ENCODE measurements at regions not wholly inside any gene's neighbourhood (a gene's known extent, or its start where the extent isn't known, plus 50 kb on each side); places are given as distances from the start of the nearest gene placed in this dataset.
"Not testable (repeated sequence)": the region's sequence is repeated elsewhere in the genome, so short reads cannot be mapped to it uniquely, and the experiment has no call there.

GRCh38 chr18:64369830-64370440 lies 221.0 kb upstream of the LINC00305 start:
- H3K27me3 Mint-ChIP-seq; H3K4me1 Mint-ChIP-seq; POLR2A ChIA-PET; H3K27ac Mint-ChIP-seq; H3K9me3 Mint-ChIP-seq; H3K4me3 Mint-ChIP-seq; H3K36me3 Mint-ChIP-seq (ENCODE audit: low read depth); DNase-seq: not testable (repeated sequence)
- CTCF ChIA-PET = interaction anchor here (0.6 kb wide), 1 partner anchor 52 kb away, joined by 4 read pairs; no protein-coding TSS in a partner anchor

GRCh38 chr18:64365106-64365505 lies 216.2 kb upstream of the LINC00305 start:
- Mint-ChIP-seq H3K36me3 (ENCODE audit: low read depth) (no peaks in the 10 kb centered on the region), H3K4me1 (no peaks in the 10 kb centered on the region), H3K4me3 (no peak overlapping the region), H3K27ac (no peak overlapping the region), H3K27me3 (no peaks in the 10 kb centered on the region), H3K9me3 (peaks cover 7% of the 10 kb centered on the region)
- ChIA-PET POLR2A (no interaction called here), CTCF (no interaction called here)
- no peak for DNase-seq

GRCh38 chr18:64337673-64338072 lies 188.8 kb upstream of the LINC00305 start:
- Mint-ChIP-seq H3K36me3 (ENCODE audit: low read depth) (no peaks in the 10 kb centered on the region), H3K9me3 (no peaks in the 10 kb centered on the region), H3K4me3 (no peak overlapping the region), H3K27ac (no peak overlapping the region), H3K27me3 (no peaks in the 10 kb centered on the region), H3K4me1 (no peaks in the 10 kb centered on the region)
- POLR2A ChIA-PET = no interaction called here
- CTCF ChIA-PET = no interaction called here
- no peak for DNase-seq

- Mint-ChIP-seq H3K27me3 (no peaks in the 10 kb centered on the region), H3K4me1 (no peaks in the 10 kb centered on the region), H3K9me3 (no peaks in the 10 kb centered on the region), H3K27ac (no peak overlapping the region), H3K4me3 (no peak overlapping the region), H3K36me3 (ENCODE audit: low read depth) (no peaks in the 10 kb centered on the region)
- no peak for DNase-seq
- ChIA-PET POLR2A (no interaction called here), CTCF (no interaction called here)
Measured at GRCh38 chr18:64337018-64337417, 188.1 kb upstream of the LINC00305 start.

GRCh38 chr18:64334748-64335147 lies 185.9 kb upstream of the LINC00305 start:
- Mint-ChIP-seq H3K27ac (no peak overlapping the region), H3K4me3 (no peak overlapping the region), H3K36me3 (ENCODE audit: low read depth) (no peaks in the 10 kb centered on the region), H3K9me3 (no peaks in the 10 kb centered on the region), H3K4me1 (no peaks in the 10 kb centered on the region), H3K27me3 (no peaks in the 10 kb centered on the region)
- ChIA-PET POLR2A (no interaction called here), CTCF (no interaction called here)
- no peak for DNase-seq

- H3K27ac Mint-ChIP-seq = no peak overlapping the region
- H3K9me3 Mint-ChIP-seq = no peaks in the 10 kb centered on the region
- CTCF ChIA-PET = interaction anchor here (1.2 kb wide), 1 partner anchor 227 kb away, joined by 3 read pairs; no protein-coding TSS in a partner anchor
- POLR2A ChIA-PET = no interaction called here
- no peaks in the 10 kb centered on the region for H3K4me1 Mint-ChIP-seq
- no peak overlapping the region for H3K4me3 Mint-ChIP-seq
- DNase-seq = no peak
- H3K36me3 Mint-ChIP-seq (ENCODE audit: low read depth) = no peaks in the 10 kb centered on the region
- H3K27me3 Mint-ChIP-seq = no peaks in the 10 kb centered on the region
Measured at GRCh38 chr18:64333584-64333983, 184.7 kb upstream of the LINC00305 start.

- no peaks in the 10 kb centered on the region for H3K9me3 Mint-ChIP-seq
- ChIA-PET POLR2A (no interaction called here), CTCF (no interaction called here)
- no peak overlapping the region for H3K4me3 Mint-ChIP-seq
- no peak for DNase-seq
- no peak overlapping the region for H3K27ac Mint-ChIP-seq
- H3K36me3 Mint-ChIP-seq (ENCODE audit: low read depth) = no peaks in the 10 kb centered on the region
- no peaks in the 10 kb centered on the region for H3K4me1 Mint-ChIP-seq
- H3K27me3 Mint-ChIP-seq = no peaks in the 10 kb centered on the region
Measured at GRCh38 chr18:64332835-64333234, 183.9 kb upstream of the LINC00305 start.

GRCh38 chr18:64331419-64331818 lies 182.5 kb upstream of the LINC00305 start:
- ChIA-PET CTCF (no interaction called here), POLR2A (no interaction called here)
- no peaks in the 10 kb centered on the region for H3K9me3 Mint-ChIP-seq
- no peak for DNase-seq
- no peaks in the 10 kb centered on the region for H3K36me3 Mint-ChIP-seq (ENCODE audit: low read depth)
- H3K27ac Mint-ChIP-seq = no peak overlapping the region
- no peak overlapping the region for H3K4me3 Mint-ChIP-seq
- no peaks in the 10 kb centered on the region for H3K27me3 Mint-ChIP-seq
- no peaks in the 10 kb centered on the region for H3K4me1 Mint-ChIP-seq

GRCh38 chr18:64330931-64331330 lies 182.0 kb upstream of the LINC00305 start:
- CTCF ChIA-PET = no interaction called here

GRCh38 chr18:64330161-64330560 lies 181.3 kb upstream of the LINC00305 start:
- Mint-ChIP-seq H3K4me1 (no peaks in the 10 kb centered on the region), H3K9me3 (no peaks in the 10 kb centered on the region), H3K27ac (no peak overlapping the region), H3K27me3 (no peaks in the 10 kb centered on the region), H3K4me3 (no peak overlapping the region), H3K36me3 (ENCODE audit: low read depth) (no peaks in the 10 kb centered on the region)
- POLR2A ChIA-PET = no interaction called here
- DNase-seq = no peak
- CTCF ChIA-PET = no interaction called here

More at GRCh38 chr18:64330931-64331330, 182.0 kb upstream of the LINC00305 start:
- no peak overlapping the region for H3K4me3 Mint-ChIP-seq
- no peak for DNase-seq
- no peaks in the 10 kb centered on the region for H3K27me3 Mint-ChIP-seq
- H3K9me3 Mint-ChIP-seq = no peaks in the 10 kb centered on the region
- no peaks in the 10 kb centered on the region for H3K4me1 Mint-ChIP-seq
- H3K27ac Mint-ChIP-seq = no peak overlapping the region
- POLR2A ChIA-PET = no interaction called here
- no peaks in the 10 kb centered on the region for H3K36me3 Mint-ChIP-seq (ENCODE audit: low read depth)

GRCh38 chr18:64322189-64322588 lies 173.3 kb upstream of the LINC00305 start:
- CTCF ChIA-PET = no interaction called here
- H3K27ac Mint-ChIP-seq = no peak overlapping the region
- no peaks in the 10 kb centered on the region for H3K9me3 Mint-ChIP-seq
- no peak for DNase-seq
- H3K4me3 Mint-ChIP-seq = no peak overlapping the region
- POLR2A ChIA-PET = no interaction called here
- no peaks in the 10 kb centered on the region for H3K27me3 Mint-ChIP-seq
- H3K36me3 Mint-ChIP-seq (ENCODE audit: low read depth) = no peaks in the 10 kb centered on the region
- H3K4me1 Mint-ChIP-seq = no peaks in the 10 kb centered on the region

GRCh38 chr18:64318547-64318946 lies 169.7 kb upstream of the LINC00305 start:
- H3K27ac Mint-ChIP-seq = no peak overlapping the region
- H3K4me3 Mint-ChIP-seq = no peak overlapping the region
- H3K36me3 Mint-ChIP-seq (ENCODE audit: low read depth) = no peaks in the 10 kb centered on the region
- ChIA-PET POLR2A (no interaction called here), CTCF (no interaction called here)
- H3K27me3 Mint-ChIP-seq = no peaks in the 10 kb centered on the region
- no peaks in the 10 kb centered on the region for H3K4me1 Mint-ChIP-seq
- H3K9me3 Mint-ChIP-seq = peaks cover 6% of the 10 kb centered on the region
- DNase-seq = no peak

GRCh38 chr18:64311859-64312258 lies 163.0 kb upstream of the LINC00305 start:
- H3K4me3 Mint-ChIP-seq = no peak overlapping the region
- H3K9me3 Mint-ChIP-seq = peaks cover 6% of the 10 kb centered on the region
- ChIA-PET CTCF (no interaction called here), POLR2A (no interaction called here)
- DNase-seq = no peak
- no peaks in the 10 kb centered on the region for H3K36me3 Mint-ChIP-seq (ENCODE audit: low read depth)
- H3K27ac Mint-ChIP-seq = no peak overlapping the region
- H3K4me1 Mint-ChIP-seq = no peaks in the 10 kb centered on the region
- H3K27me3 Mint-ChIP-seq = no peaks in the 10 kb centered on the region

- Mint-ChIP-seq H3K36me3 (ENCODE audit: low read depth) (no peaks in the 10 kb centered on the region), H3K4me1 (no peaks in the 10 kb centered on the region), H3K27ac (no peak overlapping the region), H3K27me3 (no peaks in the 10 kb centered on the region), H3K9me3 (no peaks in the 10 kb centered on the region), H3K4me3 (no peak overlapping the region)
- DNase-seq = no peak
- ChIA-PET POLR2A (no interaction called here), CTCF (no interaction called here)
Measured at GRCh38 chr18:64295839-64296238, 147.0 kb upstream of the LINC00305 start.

Measured in activated CD4-positive, alpha-beta T cell treated with anti-CD3 and anti-CD28 coated beads, Interleukin-2, amount 10 ng/mL, durations not matched to agents 7 days and 5 days (primary cell).